ENCODE measurements at regions not wholly inside any gene's neighbourhood (a gene's known extent, or its start where the extent isn't known, plus 50 kb on each side); places are given as distances from the start of the nearest gene placed in this dataset.
"Not testable (repeated sequence)": the region's sequence is repeated elsewhere in the genome, so short reads cannot be mapped to it uniquely, and the experiment has no call there.

GRCh38 chr16:61105544-61105943 is 930.7 kb downstream of the CDH8 start:
- no peak overlapping the region for H3K4me3 Mint-ChIP-seq
- DNase-seq (no peak), ATAC-seq (no peak)
- H3K36me3 Mint-ChIP-seq: peaks cover 0 to 8% (median 0%) of the 10 kb centered on the region in 3 donors
- no peak overlapping the region for H3K27ac Mint-ChIP-seq
- no peaks in the 10 kb centered on the region for H3K4me1 Mint-ChIP-seq
- no peaks in the 10 kb centered on the region for H3K27me3 Mint-ChIP-seq
- POLR2A ChIA-PET: no interaction called here
- H3K9me3 Mint-ChIP-seq: peaks cover 9 to 34% (median 15%) of the 10 kb centered on the region in 9 donors

DNA sequence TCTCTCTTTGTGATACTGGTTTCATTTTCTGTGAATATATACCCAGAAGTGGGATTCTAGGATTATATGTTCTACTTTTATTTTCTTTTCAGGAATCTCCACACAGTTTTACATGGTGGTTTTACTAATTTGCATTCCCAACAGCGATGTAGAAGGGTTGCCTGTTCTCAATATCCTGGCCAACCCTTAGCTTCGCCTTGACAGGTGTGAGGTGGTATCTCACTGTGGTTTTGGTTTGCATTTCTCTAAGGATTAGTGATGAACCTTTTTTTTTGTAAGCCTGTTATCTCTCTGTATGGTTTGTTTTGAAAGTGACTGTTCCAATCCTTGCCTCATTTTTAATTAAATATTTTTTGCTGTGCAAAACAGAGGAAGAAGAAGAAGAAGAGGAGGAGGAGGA is 937.7 kb downstream of the CDH8 start:
- no peak overlapping the region for H3K4me3 Mint-ChIP-seq
- no peaks in the 10 kb centered on the region for H3K27me3 Mint-ChIP-seq
- no peaks in the 10 kb centered on the region for H3K4me1 Mint-ChIP-seq
- POLR2A ChIA-PET: no interaction called here
- peaks cover 0 to 12% (median 0%) of the 10 kb centered on the region in 3 donors for H3K36me3 Mint-ChIP-seq
- H3K27ac Mint-ChIP-seq: no peak overlapping the region
- DNase-seq (no peak), ATAC-seq (no peak)
- peaks cover 6 to 41% (median 26%) of the 10 kb centered on the region in 9 donors for H3K9me3 Mint-ChIP-seq

- H3K4me1 Mint-ChIP-seq, POLR2A ChIA-PET, H3K27me3 Mint-ChIP-seq: not testable (repeated sequence)
Measured at GRCh38 chr16:61091300-61091699, 944.9 kb downstream of the CDH8 start.

DNA sequence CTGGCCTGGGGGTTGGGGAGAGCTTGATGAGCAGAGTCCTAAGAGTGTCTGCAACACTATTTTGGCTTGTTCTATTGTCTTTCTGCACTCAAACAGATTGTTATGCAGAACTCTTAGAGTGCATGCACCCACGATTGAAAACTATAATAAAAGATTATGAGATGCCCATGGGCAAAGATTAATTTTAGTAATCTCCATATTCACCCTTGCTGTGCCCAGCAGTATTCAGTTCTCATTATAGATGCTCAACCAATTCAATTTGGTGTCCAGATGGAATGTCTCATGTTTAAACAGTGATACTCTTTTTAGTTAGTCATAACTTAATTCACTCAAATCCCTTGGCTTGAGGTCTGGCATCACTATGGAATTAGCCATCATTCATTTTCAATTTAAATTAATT is 952.5 kb downstream of the CDH8 start:
- Mint-ChIP-seq H3K27ac (no peak overlapping the region), H3K9me3 (peaks cover 5 to 37% (median 9%) of the 10 kb centered on the region in 9 donors), H3K27me3 (no peaks in the 10 kb centered on the region), H3K36me3 (no peaks in the 10 kb centered on the region), H3K4me1 (no peaks in the 10 kb centered on the region), H3K4me3 (no peak overlapping the region)
- ATAC-seq (no peak), DNase-seq (no peak)
- POLR2A ChIA-PET: no interaction called here

More at GRCh38 chr16:61091300-61091699, 944.9 kb downstream of the CDH8 start:
- not testable (repeated sequence) for H3K27ac Mint-ChIP-seq, H3K4me3 Mint-ChIP-seq, DNase-seq, ATAC-seq
- Mint-ChIP-seq H3K36me3 (peaks cover 0 to 10% (median 0%) of the 10 kb centered on the region in 3 donors), H3K9me3 (peaks cover 2 to 63% (median 21%) of the 10 kb centered on the region in 9 donors)

GRCh38 chr16:61074324-61074723 is 961.9 kb downstream of the CDH8 start:
- Mint-ChIP-seq H3K4me1 (no peaks in the 10 kb centered on the region), H3K9me3 (peaks cover 6 to 37% (median 17%) of the 10 kb centered on the region in 9 donors), H3K36me3 (no peaks in the 10 kb centered on the region), H3K27ac (no peak overlapping the region), H3K27me3 (no peaks in the 10 kb centered on the region), H3K4me3 (no peak overlapping the region)
- ATAC-seq (no peak), DNase-seq (no peak)
- POLR2A ChIA-PET: no interaction called here

DNA sequence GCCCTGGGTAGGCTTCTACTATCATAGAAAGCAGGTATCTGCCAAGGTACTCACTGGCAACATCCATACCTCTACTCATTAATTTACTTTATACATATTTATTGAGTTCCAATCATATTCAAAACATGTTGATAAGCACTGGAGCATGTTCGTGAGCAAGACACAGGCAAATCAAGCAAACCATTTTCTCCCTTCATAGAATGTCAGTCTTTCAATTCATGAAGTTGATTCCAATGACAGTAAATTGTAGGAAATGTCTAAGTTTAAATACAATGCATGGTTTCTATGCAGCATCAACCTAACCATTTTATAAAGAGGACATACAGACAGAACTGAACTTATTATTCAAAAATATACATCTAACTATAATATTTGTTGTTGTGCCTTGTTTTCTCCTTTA is 978.6 kb downstream of the CDH8 start:
- no peaks in the 10 kb centered on the region for H3K27me3 Mint-ChIP-seq
- no peaks in the 10 kb centered on the region for H3K36me3 Mint-ChIP-seq
- POLR2A ChIA-PET: no interaction called here
- H3K27ac Mint-ChIP-seq: no peak overlapping the region
- H3K4me3 Mint-ChIP-seq: no peak overlapping the region
- no peaks in the 10 kb centered on the region for H3K4me1 Mint-ChIP-seq
- peaks cover 8 to 32% (median 12%) of the 10 kb centered on the region in 9 donors for H3K9me3 Mint-ChIP-seq
- DNase-seq (no peak), ATAC-seq (no peak)

- Mint-ChIP-seq H3K4me1 (peaks cover 0 to 2% (median 0%) of the 10 kb centered on the region in 4 donors), H3K4me3 (no peak overlapping the region), H3K36me3 (peaks cover 0 to 6% (median 0%) of the 10 kb centered on the region in 3 donors), H3K9me3 (peaks cover 3 to 36% (median 13%) of the 10 kb centered on the region in 9 donors), H3K27ac (no peak overlapping the region), H3K27me3 (no peaks in the 10 kb centered on the region)
- no peak for DNase-seq
- ATAC-seq: no peak
- POLR2A ChIA-PET: no interaction called here
Measured at GRCh38 chr16:61050547-61050946, 985.7 kb downstream of the CDH8 start.

DNA sequence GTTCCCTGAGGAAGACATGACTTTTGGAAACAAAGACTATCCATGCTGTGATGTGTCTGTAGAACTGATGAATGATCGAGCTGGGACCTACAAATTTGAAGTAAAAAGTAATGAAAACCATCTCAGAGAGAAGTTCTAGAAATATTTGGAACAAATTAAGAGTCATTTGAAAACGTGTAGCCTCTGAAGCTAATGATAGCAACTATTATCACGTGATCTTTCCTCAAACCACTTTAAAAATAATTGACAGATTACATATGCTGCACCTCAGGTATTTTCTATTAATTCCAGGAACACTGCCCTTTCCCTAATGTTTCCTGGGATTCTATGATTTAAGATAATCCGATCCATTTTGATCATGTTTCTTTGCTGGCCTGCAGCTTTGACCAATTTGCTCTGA is 990.3 kb downstream of the CDH8 start:
- Mint-ChIP-seq H3K9me3 (peaks cover 5 to 50% (median 16%) of the 10 kb centered on the region in 9 donors), H3K4me3 (no peak overlapping the region), H3K36me3 (peaks cover 0 to 6% (median 0%) of the 10 kb centered on the region in 3 donors), H3K27me3 (no peaks in the 10 kb centered on the region), H3K27ac (no peak overlapping the region), H3K4me1 (peaks cover 0 to 2% (median 0%) of the 10 kb centered on the region in 4 donors)
- POLR2A ChIA-PET: no interaction called here
- ATAC-seq (no peak), DNase-seq (no peak)

GRCh38 chr16:61042737-61043136 is 993.5 kb downstream of the CDH8 start:
- POLR2A ChIA-PET: no interaction called here
- no peak for ATAC-seq
- peaks cover 3 to 51% (median 7%) of the 10 kb centered on the region in 9 donors for H3K9me3 Mint-ChIP-seq

GRCh38 chr16:61030616-61031015 is 1005.6 kb downstream of the CDH8 start:
- no peaks in the 10 kb centered on the region for H3K4me1 Mint-ChIP-seq
- H3K27me3 Mint-ChIP-seq: no peaks in the 10 kb centered on the region
- POLR2A ChIA-PET: no interaction called here
- DNase-seq (no peak), ATAC-seq (no peak)
- H3K27ac Mint-ChIP-seq: no peak overlapping the region
- H3K9me3 Mint-ChIP-seq: peaks cover 4 to 25% (median 13%) of the 10 kb centered on the region in 9 donors
- peaks cover 0 to 9% (median 0%) of the 10 kb centered on the region in 3 donors for H3K36me3 Mint-ChIP-seq
- H3K4me3 Mint-ChIP-seq: no peak overlapping the region

More at GRCh38 chr16:61042737-61043136, 993.5 kb downstream of the CDH8 start:
- Mint-ChIP-seq H3K4me1 (no peaks in the 10 kb centered on the region), H3K27ac (no peak overlapping the region), H3K27me3 (no peaks in the 10 kb centered on the region), H3K36me3 (no peaks in the 10 kb centered on the region), H3K4me3 (no peak overlapping the region)
- no peak for DNase-seq

DNA sequence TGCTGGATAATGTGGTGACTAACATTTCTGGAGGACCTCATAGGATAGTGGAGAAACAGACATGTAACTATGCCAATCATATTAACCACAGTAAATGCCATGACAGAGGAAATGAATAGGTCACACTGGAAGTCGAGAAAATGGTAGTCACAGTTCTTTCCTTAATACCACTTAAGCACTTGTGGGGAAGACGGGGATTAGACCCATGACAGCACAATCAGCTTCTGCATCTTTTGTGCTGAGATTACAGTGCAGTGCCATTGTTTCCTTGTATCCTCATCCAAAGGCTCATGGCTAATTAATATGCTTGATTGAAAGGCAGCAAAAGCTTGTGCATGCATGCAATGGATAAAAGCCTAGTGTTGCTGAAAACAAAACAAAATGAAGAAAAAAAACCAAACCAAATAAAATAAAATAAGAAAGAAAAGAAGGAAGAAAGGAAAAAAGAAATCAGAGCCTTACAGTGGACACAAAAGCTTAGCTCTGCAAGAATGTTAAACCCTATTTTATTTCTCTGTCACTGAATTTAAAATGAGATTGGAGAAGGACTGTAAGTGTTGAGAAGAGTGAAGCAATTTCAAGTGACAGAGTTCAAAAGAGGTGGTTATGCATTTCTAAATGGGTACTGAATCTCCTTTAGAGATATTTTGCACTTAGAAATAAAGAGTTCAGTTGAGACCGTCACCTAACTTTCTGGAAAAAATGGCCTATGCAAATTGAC is 1011.9 kb downstream of the CDH8 start:
- POLR2A ChIA-PET: no interaction called here
- Mint-ChIP-seq H3K27me3 (no peaks in the 10 kb centered on the region), H3K36me3 (peaks cover 0 to 4% (median 0%) of the 10 kb centered on the region in 3 donors), H3K27ac (no peak overlapping the region), H3K4me1 (no peaks in the 10 kb centered on the region), H3K4me3 (no peak overlapping the region), H3K9me3 (peaks cover 0 to 50% (median 20%) of the 10 kb centered on the region in 9 donors)
- DNase-seq (no peak), ATAC-seq (no peak)

DNA sequence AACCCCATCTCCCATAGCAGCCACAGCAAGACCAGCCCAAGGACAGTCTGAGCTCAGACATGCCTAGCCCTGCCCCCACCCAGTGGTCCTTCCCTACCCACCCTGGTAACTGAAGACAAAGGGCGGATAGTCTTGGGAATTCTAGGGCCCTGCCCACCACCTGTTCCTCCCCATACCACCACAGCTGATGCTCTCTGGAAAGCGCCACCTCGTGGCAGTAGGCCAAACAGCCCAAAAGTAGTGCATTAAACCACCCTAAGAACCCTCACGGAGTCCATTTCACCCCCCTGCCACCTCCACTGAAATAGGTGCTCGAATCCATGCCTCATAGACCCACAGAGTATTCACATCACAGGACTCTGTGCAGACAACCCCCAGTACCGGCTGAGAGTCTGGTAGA is 1021.4 kb downstream of the CDH8 start:
- ATAC-seq (no peak), DNase-seq (no peak)
- H3K36me3 Mint-ChIP-seq: peaks cover 0 to 4% (median 0%) of the 10 kb centered on the region in 3 donors
- H3K27me3 Mint-ChIP-seq: no peaks in the 10 kb centered on the region
- H3K4me3 Mint-ChIP-seq: no peak overlapping the region
- no peak overlapping the region for H3K27ac Mint-ChIP-seq
- H3K4me1 Mint-ChIP-seq: no peaks in the 10 kb centered on the region
- peaks cover 6 to 33% (median 9%) of the 10 kb centered on the region in 9 donors for H3K9me3 Mint-ChIP-seq
- POLR2A ChIA-PET: no interaction called here

DNA sequence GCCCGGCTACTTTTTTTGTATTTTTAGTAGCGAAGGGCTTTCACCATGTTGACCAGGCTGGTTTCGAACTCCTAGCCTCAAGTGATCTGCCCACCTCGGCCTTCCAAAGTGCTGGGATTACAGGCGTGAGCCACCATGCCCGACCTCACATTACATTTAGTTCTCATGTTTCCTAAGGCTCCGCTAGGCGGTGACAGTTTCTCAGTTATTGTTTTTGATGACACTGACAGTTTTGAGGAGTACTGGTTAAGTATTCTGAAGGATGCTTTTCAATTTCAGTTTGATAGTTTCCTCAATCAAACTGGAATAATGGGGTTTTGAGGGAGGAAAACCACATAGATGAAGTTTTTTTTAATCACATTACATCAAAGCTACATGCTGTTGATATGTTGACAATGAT is 1028.5 kb downstream of the CDH8 start:
- Mint-ChIP-seq H3K27ac (no peak overlapping the region), H3K4me1 (no peaks in the 10 kb centered on the region), H3K4me3 (no peak overlapping the region), H3K27me3 (no peaks in the 10 kb centered on the region), H3K36me3 (no peaks in the 10 kb centered on the region), H3K9me3 (peaks cover 0 to 16% (median 7%) of the 10 kb centered on the region in 9 donors)
- POLR2A ChIA-PET: no interaction called here
- DNase-seq (no peak), ATAC-seq (no peak)

DNA sequence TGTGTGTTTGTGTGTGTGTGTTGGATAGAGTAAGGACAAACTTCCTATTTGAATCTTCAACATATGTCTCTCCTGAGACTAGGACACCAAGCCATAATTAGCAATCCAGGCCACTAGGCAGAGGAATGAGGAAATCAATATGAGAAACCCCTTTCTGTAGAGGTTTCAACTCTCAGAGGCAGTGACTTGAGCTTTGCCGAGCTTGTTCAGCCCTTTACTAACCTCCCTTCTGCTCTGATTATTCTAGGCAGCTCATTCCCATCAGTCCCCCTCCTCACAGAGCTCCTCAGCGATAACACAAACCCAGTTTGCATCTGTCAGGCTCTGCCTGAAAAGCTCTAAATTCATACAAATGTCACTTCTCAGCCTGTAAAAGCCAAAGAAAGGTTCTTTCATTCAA is 1030.3 kb downstream of the CDH8 start:
- no peaks in the 10 kb centered on the region for H3K27me3 Mint-ChIP-seq
- ATAC-seq (no peak), DNase-seq (no peak)
- no peak overlapping the region for H3K27ac Mint-ChIP-seq
- H3K4me3 Mint-ChIP-seq: no peak overlapping the region
- POLR2A ChIA-PET: no interaction called here
- no peaks in the 10 kb centered on the region for H3K4me1 Mint-ChIP-seq
- peaks cover 0 to 5% (median 0%) of the 10 kb centered on the region in 3 donors for H3K36me3 Mint-ChIP-seq
- peaks cover 0 to 17% (median 7%) of the 10 kb centered on the region in 9 donors for H3K9me3 Mint-ChIP-seq

All from naive thymus-derived CD8-positive, alpha-beta T cell (primary cell).